ENCODE measurements at regions not wholly inside any gene's neighbourhood (a gene's known extent, or its start where the extent isn't known, plus 50 kb on each side); places are given as distances from the start of the nearest gene placed in this dataset.

- no peak for TF ChIP-seq SUZ12 (IDR thresholded peaks at IDR 0.05; ENCODE audit: extremely low read depth, insufficient read depth, insufficient read length)
- no peak for TF ChIP-seq YY1 (IDR thresholded peaks at IDR 0.05; ENCODE audit: insufficient read depth, insufficient read length)
Observed at GRCh38 chr5:119820016-119820415, 190.7 kb downstream of the FAM170A start.
